Lower lobe of right lung (tissue), 2 donors: ENCODE measurements at regions not wholly inside any gene's neighbourhood (a gene's known extent, or its start where the extent isn't known, plus 50 kb on each side); places are given as distances from the start of the nearest gene placed in this dataset.

Source experiments
- ATAC-seq, 2 donors: fragments of 200-7000 bp; cut with Tn5 transposase; one replicate each; pipeline ENCODE4 v1.9.1; 2020 to 2022; ENCODE audit warnings: mild to moderate bottlenecking in 2 of 2, moderate library complexity in 2 of 2
- DNase-seq: peaks from one replicate; pipeline ENCODE4 v3.0.0-alpha.2; 2020
- H3K27ac ChIP-seq: fragments of 200-600 bp; one replicate; pipeline ENCODE4 v1.8.0; 2022
- H3K27me3 ChIP-seq: fragments of 200-600 bp; one replicate; pipeline ENCODE4 v1.8.0; 2022; ENCODE audit warnings: low read depth
- H3K36me3 ChIP-seq: fragments of 200-600 bp; one replicate; pipeline ENCODE4 v1.8.0; 2022; ENCODE audit warnings: mild to moderate bottlenecking
- H3K4me1 ChIP-seq: fragments of 200-600 bp; one replicate; pipeline ENCODE4 v1.8.0; 2022
- H3K4me3 ChIP-seq: fragments of 200-600 bp; one replicate; pipeline ENCODE4 v1.8.0; 2022; ENCODE audit warnings: mild to moderate bottlenecking
- H3K9me3 ChIP-seq: fragments of 200-600 bp; one replicate; pipeline ENCODE4 v1.8.0; 2022
- CTCF ChIP-seq: fragments of 200-600 bp; IDR thresholded peaks from one replicate; pipeline ENCODE4 v1.8.0; 2022; ENCODE audit warnings: antibody characterized with exemption, mild to moderate bottlenecking
- intact Hi-C: fragments of 100-400 bp; cut with DNase I; formaldehyde crosslinking; loops from one replicate; pipeline ENCODE4 v1.11.0; 2022
- donor health status: DM: no; HTN: yes; CAD: no; lungs with severe emphysema.

GRCh38 chr6:55003719-55004430, 157.3 kb downstream of the FAM83B start:
- ATAC-seq, result no peak
- intact Hi-C loops, result no loop called here
- no peaks in the 10 kb centered on the region for H3K27me3 ChIP-seq

DNA sequence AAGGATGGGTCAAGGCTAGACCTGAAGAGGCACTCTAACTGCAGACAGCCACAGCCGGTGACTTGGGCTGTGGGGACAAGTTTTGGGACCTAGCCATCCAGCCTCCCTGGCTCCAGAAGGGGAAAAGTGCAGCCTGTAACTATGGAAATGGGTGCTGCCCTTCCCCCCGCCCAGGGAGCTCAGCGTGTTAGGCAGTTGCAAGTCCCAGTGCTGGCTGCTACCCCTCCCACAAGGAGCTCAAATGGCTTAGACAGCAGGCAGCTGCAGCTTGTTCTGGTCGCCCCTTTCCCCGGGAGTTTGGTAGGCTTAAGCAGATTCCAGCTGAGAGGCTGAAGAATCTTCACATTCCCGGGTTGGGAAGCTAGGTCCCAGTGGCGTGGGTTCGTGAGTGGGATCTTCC, 162.6 kb downstream of the FAM83B start:
- Histone ChIP-seq H3K27me3 (no peaks in the 10 kb centered on the region), H3K27ac (no peak overlapping the region), H3K4me1 (no peaks in the 10 kb centered on the region), H3K4me3 (no peak overlapping the region), H3K36me3 (no peaks in the 10 kb centered on the region), H3K9me3 (no peaks in the 10 kb centered on the region)
- intact Hi-C loops, result no loop called here
- TF ChIP-seq CTCF, result no peak
- no peak for ATAC-seq
- DNase-seq, result no peak

More at GRCh38 chr6:55003719-55004430, 157.3 kb downstream of the FAM83B start:
- Histone ChIP-seq H3K4me1 (no peaks in the 10 kb centered on the region), H3K4me3 (no peak overlapping the region), H3K36me3 (no peaks in the 10 kb centered on the region), H3K27ac (no peak overlapping the region), H3K9me3 (no peaks in the 10 kb centered on the region)
- no peak for TF ChIP-seq CTCF
- no peak for DNase-seq

DNA sequence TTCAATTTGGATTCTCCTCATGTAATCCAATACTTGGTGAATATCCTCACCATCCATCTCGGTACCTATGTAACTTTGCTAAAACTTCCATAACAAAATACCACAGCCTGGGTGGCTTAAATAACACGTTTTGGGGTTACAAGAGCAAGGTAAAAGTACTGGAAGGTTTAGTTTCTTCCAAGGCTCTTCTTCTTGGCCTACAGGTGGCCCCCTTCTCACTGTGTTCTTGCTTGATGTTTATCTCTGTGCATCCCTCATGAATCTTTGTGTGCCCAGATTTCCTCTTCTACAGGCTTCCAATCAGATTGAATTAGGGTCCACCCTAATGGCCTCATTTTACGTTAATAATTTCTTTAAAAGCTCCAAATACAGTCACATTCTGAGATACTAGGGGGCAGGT, 163.3 kb upstream of the HCRTR2 start:
- DNase-seq (no peak), ATAC-seq (no peak)
- H3K9me3 ChIP-seq, result no peaks in the 10 kb centered on the region
- intact Hi-C loops, result no loop called here
- no peaks in the 10 kb centered on the region for H3K36me3 ChIP-seq
- no peak for TF ChIP-seq CTCF
- no peaks in the 10 kb centered on the region for H3K27me3 ChIP-seq
- H3K4me1 ChIP-seq, result no peaks in the 10 kb centered on the region
- H3K27ac ChIP-seq, result no peak overlapping the region
- no peak overlapping the region for H3K4me3 ChIP-seq

DNA sequence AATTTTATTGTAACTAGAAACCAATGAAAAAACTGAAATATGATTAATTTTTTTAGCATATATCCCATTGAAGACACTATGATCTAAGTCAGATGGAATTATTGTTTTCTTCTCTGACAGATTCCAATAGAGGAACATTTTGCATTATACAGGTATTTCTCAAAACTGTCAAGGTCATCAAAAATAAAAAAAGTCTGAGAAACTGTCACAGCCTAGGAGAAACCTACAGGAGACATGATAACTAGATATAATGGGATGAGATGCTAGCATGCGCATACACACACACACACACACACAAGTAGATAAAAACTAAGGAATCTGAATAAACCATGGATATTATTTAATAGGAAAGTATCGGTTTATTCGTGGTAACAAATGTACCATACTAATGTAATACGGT, 161.9 kb upstream of the HCRTR2 start:
- DNase-seq (no peak), ATAC-seq (no peak)
- Histone ChIP-seq H3K27me3 (no peaks in the 10 kb centered on the region), H3K36me3 (no peaks in the 10 kb centered on the region), H3K4me3 (no peak overlapping the region), H3K27ac (no peak overlapping the region), H3K4me1 (no peaks in the 10 kb centered on the region), H3K9me3 (no peaks in the 10 kb centered on the region)
- no peak for TF ChIP-seq CTCF
- intact Hi-C loops, result no loop called here

DNA sequence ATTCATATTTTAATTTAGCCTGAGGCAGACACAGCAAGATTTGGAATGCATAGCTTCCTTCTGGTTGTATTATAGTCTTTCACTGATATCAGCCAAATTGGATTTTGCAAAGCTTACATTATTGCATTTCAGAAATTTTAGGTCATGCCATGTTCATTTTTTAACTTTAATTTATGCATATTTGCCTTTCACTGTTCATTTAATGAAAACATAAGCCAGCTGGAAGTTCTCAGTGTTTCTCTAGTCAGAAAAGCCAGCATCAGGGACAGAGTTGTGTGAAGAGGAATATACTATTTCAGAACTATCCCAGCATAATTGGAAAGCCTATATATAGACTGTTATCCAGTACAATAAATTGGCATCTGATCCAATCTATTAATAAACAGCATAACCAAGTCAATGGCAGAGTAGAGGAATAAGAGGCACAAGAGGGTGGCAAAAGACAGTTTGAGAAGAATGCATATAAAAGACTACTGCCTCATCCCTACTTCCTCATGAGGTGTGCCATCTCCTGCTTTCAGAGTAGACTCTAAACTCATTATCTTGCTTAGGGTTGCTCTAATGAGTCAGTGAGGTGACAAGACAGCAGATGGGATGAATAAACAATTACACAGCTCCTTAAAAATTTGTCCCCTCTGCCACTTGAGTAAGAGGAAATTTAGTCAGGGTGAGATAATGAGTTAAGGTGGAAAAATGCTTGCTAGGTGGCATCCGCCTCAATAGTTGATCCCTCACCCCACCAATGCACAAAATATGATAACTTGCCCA, 159.8 kb upstream of the HCRTR2 start:
- no peak overlapping the region for H3K4me3 ChIP-seq
- no peak for TF ChIP-seq CTCF
- ATAC-seq, result no peak
- intact Hi-C loops, result no loop called here
- H3K4me1 ChIP-seq, result no peaks in the 10 kb centered on the region
- no peaks in the 10 kb centered on the region for H3K36me3 ChIP-seq
- H3K27ac ChIP-seq, result no peak overlapping the region
- DNase-seq, result no peak
- no peaks in the 10 kb centered on the region for H3K9me3 ChIP-seq
- no peaks in the 10 kb centered on the region for H3K27me3 ChIP-seq
